ENCODE measurements at regions not wholly inside any gene's neighbourhood (a gene's known extent, or its start where the extent isn't known, plus 50 kb on each side); places are given as distances from the start of the nearest gene placed in this dataset.
"Not testable (repeated sequence)": the region's sequence is repeated elsewhere in the genome, so short reads cannot be mapped to it uniquely, and the experiment has no call there.

- no peak for DNase-seq (ENCODE audit: extremely low spot score, unreplicated experiment)
- no peak overlapping the region for H3K27ac Mint-ChIP-seq
- H3K4me1 Mint-ChIP-seq (ENCODE audit: unreplicated experiment): no peaks in the 10 kb centered on the region
Measured at GRCh38 chr14:30403791-30404190, 155.2 kb upstream of the G2E3 start.

GRCh38 chr14:30409508-30410015, 149.4 kb upstream of the G2E3 start:
- not testable (repeated sequence) for DNase-seq (ENCODE audit: extremely low spot score, unreplicated experiment); H3K4me3 Mint-ChIP-seq; H3K4me1 Mint-ChIP-seq (ENCODE audit: unreplicated experiment); H3K27me3 Mint-ChIP-seq; H3K27ac Mint-ChIP-seq; H3K36me3 Mint-ChIP-seq; H3K9me3 Mint-ChIP-seq

More at GRCh38 chr14:30403791-30404190, 155.2 kb upstream of the G2E3 start:
- H3K4me3 Mint-ChIP-seq: no peak overlapping the region
- H3K9me3 Mint-ChIP-seq: no peaks in the 10 kb centered on the region
- no peak for TF ChIP-seq CTCF (conservative IDR thresholded peaks at IDR 0.05)
- peaks cover 3% of the 10 kb centered on the region for H3K27me3 Mint-ChIP-seq
- H3K36me3 Mint-ChIP-seq: no peaks in the 10 kb centered on the region

GRCh38 chr14:30410986-30411385, 148.0 kb upstream of the G2E3 start:
- Mint-ChIP-seq H3K27me3 (peaks cover 3% of the 10 kb centered on the region), H3K36me3 (no peaks in the 10 kb centered on the region)
- no peak for TF ChIP-seq CTCF (conservative IDR thresholded peaks at IDR 0.05)

GRCh38 chr14:30413184-30413583, 145.8 kb upstream of the G2E3 start:
- H3K27me3 Mint-ChIP-seq; H3K4me3 Mint-ChIP-seq; DNase-seq (ENCODE audit: extremely low spot score, unreplicated experiment); H3K9me3 Mint-ChIP-seq; H3K4me1 Mint-ChIP-seq (ENCODE audit: unreplicated experiment); H3K27ac Mint-ChIP-seq; H3K36me3 Mint-ChIP-seq: not testable (repeated sequence)

More at GRCh38 chr14:30410986-30411385, 148.0 kb upstream of the G2E3 start:
- Mint-ChIP-seq H3K9me3 (peaks cover 5% of the 10 kb centered on the region), H3K4me1 (ENCODE audit: unreplicated experiment) (peaks cover 5% of the 10 kb centered on the region), H3K4me3 (no peak overlapping the region), H3K27ac (no peak overlapping the region)
- no peak for DNase-seq (ENCODE audit: extremely low spot score, unreplicated experiment)

GRCh38 chr14:30417121-30417520, 141.8 kb upstream of the G2E3 start:
- no peak overlapping the region for H3K4me3 Mint-ChIP-seq
- peaks cover 5% of the 10 kb centered on the region for H3K4me1 Mint-ChIP-seq (ENCODE audit: unreplicated experiment)
- H3K9me3 Mint-ChIP-seq: peaks cover 2% of the 10 kb centered on the region
- H3K27me3 Mint-ChIP-seq: no peaks in the 10 kb centered on the region
- no peak overlapping the region for H3K27ac Mint-ChIP-seq
- no peaks in the 10 kb centered on the region for H3K36me3 Mint-ChIP-seq
- DNase-seq (ENCODE audit: extremely low spot score, unreplicated experiment): no peak
- no peak for TF ChIP-seq CTCF (conservative IDR thresholded peaks at IDR 0.05)

GRCh38 chr14:30417999-30418398, 141.0 kb upstream of the G2E3 start:
- Mint-ChIP-seq H3K9me3 (no peaks in the 10 kb centered on the region), H3K27ac (no peak overlapping the region), H3K27me3 (no peaks in the 10 kb centered on the region), H3K4me1 (ENCODE audit: unreplicated experiment) (peaks cover 5% of the 10 kb centered on the region), H3K4me3 (no peak overlapping the region), H3K36me3 (no peaks in the 10 kb centered on the region)
- no peak for DNase-seq (ENCODE audit: extremely low spot score, unreplicated experiment)
- no peak for TF ChIP-seq CTCF (conservative IDR thresholded peaks at IDR 0.05)

- H3K27ac Mint-ChIP-seq: no peak overlapping the region
- H3K9me3 Mint-ChIP-seq: no peaks in the 10 kb centered on the region
- H3K27me3 Mint-ChIP-seq: no peaks in the 10 kb centered on the region
- H3K4me3 Mint-ChIP-seq: no peak overlapping the region
- DNase-seq (ENCODE audit: extremely low spot score, unreplicated experiment): no peak
- no peaks in the 10 kb centered on the region for H3K36me3 Mint-ChIP-seq
- TF ChIP-seq CTCF (conservative IDR thresholded peaks at IDR 0.05): no peak
- H3K4me1 Mint-ChIP-seq (ENCODE audit: unreplicated experiment): peaks cover 5% of the 10 kb centered on the region
Measured at GRCh38 chr14:30419037-30419436, 139.9 kb upstream of the G2E3 start.

All from type B pancreatic cell (in vitro differentiated cells).